ENCODE measurements at regions not wholly inside any gene's neighbourhood (a gene's known extent, or its start where the extent isn't known, plus 50 kb on each side); places are given as distances from the start of the nearest gene placed in this dataset.

DNA sequence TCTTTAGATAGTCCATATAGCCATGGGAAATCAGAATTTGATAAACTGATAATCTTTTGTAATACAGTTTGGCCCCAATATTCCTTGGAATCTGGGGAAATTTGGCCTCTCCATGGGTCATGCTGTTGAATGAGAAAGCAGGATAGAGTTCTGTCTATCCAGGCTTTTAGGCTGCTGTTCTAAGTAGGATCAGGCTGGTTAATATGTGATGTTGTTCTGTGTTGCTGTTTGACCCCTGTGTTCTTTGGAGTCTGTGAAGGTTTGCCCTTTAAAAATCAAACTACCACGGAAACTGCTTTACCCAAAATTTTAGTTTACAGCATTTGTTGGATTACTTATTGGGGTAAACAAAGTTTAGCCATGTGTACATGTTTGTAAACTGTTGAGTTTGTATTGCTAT is 114.5 kb downstream of the ZNF330 start:
- H3K27me3 ChIP-seq = no peaks in the 10 kb centered on the region
- H3K36me3 ChIP-seq = no peaks in the 10 kb centered on the region
- TF ChIP-seq, protein P1, sequence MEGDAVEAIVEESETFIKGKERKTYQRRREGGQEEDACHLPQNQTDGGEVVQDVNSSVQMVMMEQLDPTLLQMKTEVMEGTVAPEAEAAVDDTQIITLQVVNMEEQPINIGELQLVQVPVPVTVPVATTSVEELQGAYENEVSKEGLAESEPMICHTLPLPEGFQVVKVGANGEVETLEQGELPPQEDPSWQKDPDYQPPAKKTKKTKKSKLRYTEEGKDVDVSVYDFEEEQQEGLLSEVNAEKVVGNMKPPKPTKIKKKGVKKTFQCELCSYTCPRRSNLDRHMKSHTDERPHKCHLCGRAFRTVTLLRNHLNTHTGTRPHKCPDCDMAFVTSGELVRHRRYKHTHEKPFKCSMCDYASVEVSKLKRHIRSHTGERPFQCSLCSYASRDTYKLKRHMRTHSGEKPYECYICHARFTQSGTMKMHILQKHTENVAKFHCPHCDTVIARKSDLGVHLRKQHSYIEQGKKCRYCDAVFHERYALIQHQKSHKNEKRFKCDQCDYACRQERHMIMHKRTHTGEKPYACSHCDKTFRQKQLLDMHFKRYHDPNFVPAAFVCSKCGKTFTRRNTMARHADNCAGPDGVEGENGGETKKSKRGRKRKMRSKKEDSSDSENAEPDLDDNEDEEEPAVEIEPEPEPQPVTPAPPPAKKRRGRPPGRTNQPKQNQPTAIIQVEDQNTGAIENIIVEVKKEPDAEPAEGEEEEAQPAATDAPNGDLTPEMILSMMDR (IDR thresholded peaks at IDR 0.05) = no peak
- TF ChIP-seq EP300 (IDR thresholded peaks at IDR 0.05) = no peak
- TF ChIP-seq POLR2A (IDR thresholded peaks at IDR 0.05) = no peak
- WGBS, 2 donors = 56 to 59% methylated on average over 1 of the region's 1 CpG
- no peak overlapping the region for H3K27ac ChIP-seq
- no peak for DNase-seq (ENCODE audit: low spot score in 2 of 2)
- H3K4me1 ChIP-seq = peaks cover 0 to 3% (median 0%) of the 10 kb centered on the region in 4 donors
- H3K4me3 ChIP-seq = no peak overlapping the region
- H3K9me3 ChIP-seq = no peaks in the 10 kb centered on the region

DNA sequence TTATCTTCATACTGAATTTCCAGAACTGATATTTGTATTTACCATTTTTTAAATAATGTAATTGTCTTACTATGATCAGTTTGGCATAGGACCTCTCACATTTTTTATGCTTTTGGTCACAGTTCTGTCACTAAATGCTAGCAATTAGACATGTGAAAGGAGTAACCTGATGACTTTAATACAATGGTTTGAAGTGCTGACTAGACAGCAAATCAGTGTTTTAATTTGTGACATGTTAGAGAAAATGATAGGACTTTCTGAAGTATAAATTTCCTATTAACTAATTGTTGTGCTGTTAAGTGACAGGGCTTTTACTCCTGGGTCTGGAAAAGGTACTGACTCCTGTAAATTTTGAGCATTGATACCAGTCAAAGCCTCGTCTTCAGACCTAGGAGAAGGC is 117.5 kb downstream of the ZNF330 start:
- DNase-seq (ENCODE audit: low spot score in 2 of 2) = no peak
- H3K27me3 ChIP-seq = no peaks in the 10 kb centered on the region
- no peak overlapping the region for H3K27ac ChIP-seq
- peaks cover 0 to 3% (median 0%) of the 10 kb centered on the region in 4 donors for H3K4me1 ChIP-seq
- H3K9me3 ChIP-seq = no peaks in the 10 kb centered on the region
- no peaks in the 10 kb centered on the region for H3K36me3 ChIP-seq
- 92 to 93% methylated on average over 1 of the region's 1 CpG for WGBS, 2 donors
- H3K4me3 ChIP-seq = no peak overlapping the region
- TF ChIP-seq, protein P1 (IDR thresholded peaks at IDR 0.05) = no peak
- TF ChIP-seq EP300 (IDR thresholded peaks at IDR 0.05) = no peak
- TF ChIP-seq POLR2A (IDR thresholded peaks at IDR 0.05) = no peak

DNA sequence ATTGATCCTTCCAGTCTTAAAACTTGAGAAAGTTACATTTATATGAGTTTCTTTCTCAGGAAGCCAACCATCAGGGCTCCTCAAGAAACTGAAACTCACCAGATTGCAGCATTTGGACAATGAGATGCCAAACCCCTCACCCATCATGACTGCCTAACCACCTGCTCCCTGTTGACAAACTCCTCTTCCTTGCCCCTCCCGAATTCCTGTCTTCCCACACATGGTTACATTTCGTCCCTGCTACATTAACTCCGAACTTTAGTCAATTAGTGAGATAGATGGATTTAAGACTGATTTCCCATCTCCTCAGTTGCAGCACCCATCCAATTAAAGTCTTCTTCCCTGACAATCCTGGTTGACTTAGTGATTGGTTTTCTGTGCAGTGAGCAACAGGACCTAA is 118.7 kb downstream of the ZNF330 start:
- H3K36me3 ChIP-seq = no peaks in the 10 kb centered on the region
- TF ChIP-seq EP300 (IDR thresholded peaks at IDR 0.05) (no peak), POLR2A (IDR thresholded peaks at IDR 0.05) (no peak)
- TF ChIP-seq, protein P1 (IDR thresholded peaks at IDR 0.05) = no peak
- H3K4me3 ChIP-seq = no peak overlapping the region
- H3K27ac ChIP-seq = no peak overlapping the region
- H3K27me3 ChIP-seq = no peaks in the 10 kb centered on the region
- DNase-seq (ENCODE audit: low spot score in 2 of 2) = no peak
- H3K9me3 ChIP-seq = no peaks in the 10 kb centered on the region
- 84 to 86% methylated on average over 3 of the region's 3 CpGs for WGBS, 2 donors
- no peaks in the 10 kb centered on the region for H3K4me1 ChIP-seq

DNA sequence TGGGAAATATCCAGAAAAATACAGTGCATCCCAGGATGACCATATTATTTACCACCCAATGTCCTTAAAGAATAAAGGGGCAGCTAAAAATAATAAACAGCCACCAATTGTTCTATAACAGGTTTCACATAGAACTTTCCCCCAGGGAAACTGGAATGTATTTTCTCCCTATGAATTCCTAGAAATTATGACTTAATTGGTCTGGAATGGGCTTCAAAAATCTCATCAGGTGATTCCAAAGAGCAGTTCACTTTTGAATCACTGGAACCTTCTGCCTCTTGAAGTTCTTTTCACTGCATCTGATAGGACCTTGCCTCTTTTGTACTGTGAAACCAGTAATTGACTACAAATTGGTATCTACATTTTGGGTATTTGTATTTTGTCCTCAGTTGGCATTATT is 119.3 kb downstream of the ZNF330 start:
- TF ChIP-seq POLR2A (IDR thresholded peaks at IDR 0.05) = no peak
- TF ChIP-seq, protein P1 (IDR thresholded peaks at IDR 0.05) = no peak
- no peak for TF ChIP-seq EP300 (IDR thresholded peaks at IDR 0.05)
- no peaks in the 10 kb centered on the region for H3K27me3 ChIP-seq
- no peaks in the 10 kb centered on the region for H3K4me1 ChIP-seq
- no peak overlapping the region for H3K27ac ChIP-seq
- DNase-seq (ENCODE audit: low spot score in 2 of 2) = no peak
- no peaks in the 10 kb centered on the region for H3K9me3 ChIP-seq
- no peaks in the 10 kb centered on the region for H3K36me3 ChIP-seq
- no peak overlapping the region for H3K4me3 ChIP-seq

DNA sequence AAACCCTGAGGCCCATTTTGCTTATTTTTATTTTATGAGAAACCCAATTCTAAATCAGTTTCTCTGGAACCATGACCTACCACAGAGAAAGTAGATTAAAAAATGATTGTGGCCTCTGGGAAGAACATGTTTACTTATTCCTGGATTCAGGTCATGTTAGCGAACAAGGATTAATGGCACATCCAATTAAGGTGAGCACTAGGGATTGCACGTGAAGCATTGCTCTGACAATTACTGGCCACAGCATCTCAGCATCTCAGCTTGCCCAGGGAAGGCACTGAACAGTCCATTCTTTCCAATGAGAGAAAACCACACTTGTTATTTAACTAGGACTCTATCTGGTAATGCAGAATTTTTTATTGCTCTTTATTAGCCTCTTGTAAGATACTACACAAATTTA is 119.8 kb downstream of the ZNF330 start:
- Histone ChIP-seq H3K9me3 (no peaks in the 10 kb centered on the region), H3K4me3 (no peak overlapping the region), H3K27ac (no peak overlapping the region), H3K27me3 (no peaks in the 10 kb centered on the region), H3K36me3 (no peaks in the 10 kb centered on the region), H3K4me1 (no peaks in the 10 kb centered on the region)
- DNase-seq (ENCODE audit: low spot score in 2 of 2) = no peak
- 90 to 98% methylated on average over 2 of the region's 2 CpGs for WGBS, 2 donors
- TF ChIP-seq, protein P1 (IDR thresholded peaks at IDR 0.05) = no peak
- TF ChIP-seq EP300 (IDR thresholded peaks at IDR 0.05) (no peak), POLR2A (IDR thresholded peaks at IDR 0.05) (no peak)

Data from tibial nerve (tissue), 4 donors.